Stimulated activated CD8-positive, alpha-beta memory T cell treated with anti-CD3 and anti-CD28 coated beads, Interleukin-4, amount 100 ng/mL, for 24 hours (primary cell): ENCODE measurements at regions not wholly inside any gene's neighbourhood (a gene's known extent, or its start where the extent isn't known, plus 50 kb on each side); places are given as distances from the start of the nearest gene placed in this dataset.
"Not testable (repeated sequence)": the region's sequence is repeated elsewhere in the genome, so short reads cannot be mapped to it uniquely, and the experiment has no call there.

Experiments used
- DNase-seq: peaks from one replicate; pipeline ENCODE4 v3.0.0-alpha.2; 2020; ENCODE audit warnings: low read depth

- DNase-seq: no peak
These were observed 247.7 kb upstream of the RFX3 start for GRCh38 chr9:3773362-3774060.

GRCh38 chr9:3769646-3770045, 243.8 kb upstream of the RFX3 start:
- no peak for DNase-seq

- DNase-seq: no peak
These were observed 243.1 kb upstream of the RFX3 start for GRCh38 chr9:3768712-3769457.

- no peak for DNase-seq
These were observed 242.5 kb upstream of the RFX3 start for GRCh38 chr9:3768286-3768685.

DNA sequence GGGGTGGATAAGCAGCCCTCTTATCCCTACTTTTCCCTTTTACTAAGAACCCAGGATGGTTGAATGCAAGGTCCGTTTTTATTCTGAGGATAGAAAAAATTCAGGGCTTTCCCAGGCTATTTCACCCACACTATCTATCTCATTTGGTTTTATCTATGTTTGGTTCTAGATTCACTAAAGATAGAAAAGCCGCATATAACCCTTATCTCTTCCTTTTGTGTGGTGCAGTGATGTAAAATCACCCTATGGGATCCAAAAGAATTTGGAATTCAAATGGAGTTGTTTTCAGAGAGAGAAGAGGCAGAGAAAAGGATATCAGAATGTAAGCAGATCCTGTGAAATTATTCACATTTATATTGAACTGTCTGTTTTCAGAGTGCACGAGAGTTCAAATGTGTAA, 236.3 kb upstream of the RFX3 start:
- DNase-seq: no peak

GRCh38 chr9:3760031-3760430, 234.2 kb upstream of the RFX3 start:
- no peak for DNase-seq

- DNase-seq: no peak
These were observed 233.2 kb upstream of the RFX3 start for GRCh38 chr9:3758816-3759576.

GRCh38 chr9:3756071-3756470, 230.3 kb upstream of the RFX3 start:
- no peak for DNase-seq

DNA sequence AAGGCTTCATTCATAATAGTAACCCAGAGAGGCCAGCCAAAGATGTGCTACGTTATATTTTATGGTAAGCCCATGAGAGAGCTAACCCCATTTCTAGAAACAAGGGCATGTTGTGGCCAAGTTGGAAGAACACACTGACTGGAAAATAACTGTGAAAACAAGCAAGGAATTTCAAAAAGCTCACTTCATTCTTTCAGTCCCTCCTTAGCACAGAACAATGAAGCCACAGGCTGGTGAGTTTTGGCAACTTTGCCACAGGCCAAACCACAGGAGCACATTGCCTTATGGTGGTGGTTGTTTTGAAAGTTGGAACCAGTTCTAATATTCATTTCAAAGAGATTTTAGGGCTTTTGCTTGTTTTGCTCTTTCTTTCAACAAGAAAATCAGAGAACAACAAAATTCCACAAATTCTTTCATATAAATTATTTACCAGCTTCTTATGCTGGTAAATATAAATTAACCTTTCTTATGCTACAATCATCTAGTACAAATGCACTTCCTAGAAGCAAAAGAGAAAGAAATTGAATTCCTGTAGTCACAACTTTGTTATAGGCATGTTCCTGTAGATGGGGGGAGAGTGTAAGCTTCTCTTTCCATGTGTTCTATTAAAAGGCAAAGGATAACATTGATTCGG, 225.4 kb upstream of the RFX3 start:
- no peak for DNase-seq

DNA sequence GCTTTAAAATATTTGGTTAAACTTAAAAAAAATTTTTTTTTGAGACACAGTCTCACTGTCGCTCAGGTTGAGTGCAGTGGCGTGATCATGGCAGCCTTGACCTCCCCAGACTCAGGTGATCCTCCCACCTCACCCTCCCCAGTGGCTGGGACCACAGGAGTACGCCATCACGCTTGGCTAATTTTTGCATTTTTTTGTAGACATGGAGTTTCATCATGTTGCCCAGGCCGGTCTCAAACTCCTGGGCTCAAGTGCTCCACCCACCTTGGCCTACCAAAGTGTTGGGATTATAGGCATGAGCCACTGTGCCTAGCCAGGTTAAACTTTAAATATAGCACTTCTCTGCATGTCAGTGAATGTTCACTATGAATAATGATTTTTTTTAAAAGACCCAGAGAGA, 224.5 kb upstream of the RFX3 start:
- DNase-seq: no peak

- peak; percentile 4 for DNase-seq
These were observed 220.8 kb upstream of the RFX3 start for GRCh38 chr9:3746296-3747275.

DNA sequence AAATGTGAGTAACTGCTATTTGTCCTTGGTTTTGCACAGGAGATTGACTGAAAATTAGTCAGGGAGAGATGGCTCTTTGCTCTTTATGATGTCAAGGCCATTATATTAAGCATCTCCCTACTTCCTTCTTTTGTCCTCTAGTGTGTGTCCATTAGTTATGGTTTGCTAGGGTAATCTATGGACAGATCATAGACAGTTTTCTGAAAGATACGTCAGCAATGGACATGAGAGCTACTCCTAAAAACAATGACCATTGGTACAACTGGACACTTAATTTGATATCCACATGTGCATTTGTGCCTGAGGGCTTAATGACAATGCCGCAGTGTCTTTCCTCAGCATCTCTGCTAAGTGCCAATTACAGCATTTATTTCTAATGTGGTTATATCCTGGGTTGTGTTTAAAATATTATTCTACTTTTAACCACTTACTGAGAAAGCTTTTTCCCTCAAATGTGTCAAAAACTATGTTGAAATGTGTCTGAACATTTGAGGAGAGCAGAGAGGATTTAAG, 218.2 kb upstream of the RFX3 start:
- DNase-seq: no peak

GRCh38 chr9:3742586-3742985, 216.8 kb upstream of the RFX3 start:
- DNase-seq: no peak

- DNase-seq: no peak
These were observed 215.9 kb upstream of the RFX3 start for GRCh38 chr9:3741729-3742128.

GRCh38 chr9:3740690-3741419, 215.1 kb upstream of the RFX3 start:
- DNase-seq: no peak

GRCh38 chr9:3736161-3736560, 210.4 kb upstream of the RFX3 start:
- DNase-seq: no peak

DNA sequence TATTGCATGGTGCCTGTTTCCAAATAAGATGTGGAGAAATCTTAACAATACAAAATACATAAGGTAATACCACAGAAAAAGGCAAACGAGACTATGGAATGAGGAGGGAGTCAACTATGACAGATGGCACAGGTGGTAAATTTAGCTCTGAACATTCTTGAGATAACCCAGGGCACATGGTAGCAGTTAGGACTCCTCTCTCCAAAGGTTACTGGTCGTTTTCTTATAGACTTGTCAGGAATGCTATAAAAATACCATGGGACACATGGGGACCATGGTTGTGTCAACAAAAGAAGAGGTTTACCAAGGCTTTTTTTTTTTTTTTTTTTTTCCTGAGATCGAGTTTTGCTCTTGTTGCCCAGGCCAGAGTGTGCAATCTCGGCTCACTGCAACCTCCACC, 209.4 kb upstream of the RFX3 start:
- no peak for DNase-seq

DNA sequence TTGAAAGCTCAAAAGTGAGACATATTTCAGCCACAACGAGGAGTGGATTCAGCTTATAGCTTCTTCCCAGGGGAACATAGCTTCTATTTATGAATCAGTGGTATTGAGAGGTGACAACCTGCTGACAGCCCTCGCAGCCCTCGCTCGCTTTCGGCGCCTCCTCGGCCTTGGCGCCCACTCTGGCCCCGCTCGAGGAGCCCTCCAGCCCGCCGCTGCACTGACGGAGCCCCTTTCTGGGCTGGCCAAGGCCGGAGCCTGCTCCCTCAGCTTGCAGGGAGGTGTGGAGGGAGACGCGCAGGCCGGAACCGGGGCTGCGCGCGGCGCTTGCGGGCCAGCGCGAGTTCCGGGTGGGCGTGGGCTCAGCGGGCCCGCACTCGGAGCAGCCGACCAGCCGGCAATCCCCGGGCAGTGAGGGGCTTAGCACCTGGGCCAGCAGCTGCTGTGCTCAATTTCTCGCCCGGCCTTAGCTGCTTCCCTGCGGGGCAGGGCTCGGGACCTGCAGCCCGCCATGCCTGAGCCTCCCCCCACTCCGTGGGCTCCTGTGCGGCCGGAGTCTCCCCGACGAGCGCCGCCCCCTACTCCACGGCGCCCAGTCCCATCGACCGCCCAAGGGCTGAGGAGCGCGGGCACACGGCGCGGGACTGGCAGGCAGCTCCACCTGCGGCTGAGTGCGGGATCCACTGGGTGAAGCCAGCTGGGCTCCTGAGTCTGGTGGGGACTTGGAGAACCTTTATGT, 207.9 kb upstream of the RFX3 start:
- not testable (repeated sequence) for DNase-seq

DNA sequence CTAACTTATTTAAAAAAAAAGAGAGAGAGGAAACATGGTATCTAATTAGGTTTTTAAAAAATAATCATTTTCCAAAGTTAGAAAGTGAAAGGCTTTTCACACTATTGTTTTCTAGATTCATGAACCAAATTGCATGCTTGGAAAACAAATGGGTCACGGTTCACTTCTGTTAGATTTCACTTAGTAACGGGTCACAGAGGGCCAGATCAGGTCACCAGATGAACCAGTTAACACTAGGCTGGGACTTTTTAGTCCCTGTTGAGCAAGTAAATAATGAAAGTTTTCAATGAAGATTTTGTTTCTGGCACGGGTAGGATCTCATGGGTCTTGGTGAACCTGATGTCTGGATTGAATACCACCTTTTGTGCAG, 207.2 kb upstream of the RFX3 start:
- no peak for DNase-seq
